ENCODE measurements at regions not wholly inside any gene's neighbourhood (a gene's known extent, or its start where the extent isn't known, plus 50 kb on each side); places are given as distances from the start of the nearest gene placed in this dataset.

DNA sequence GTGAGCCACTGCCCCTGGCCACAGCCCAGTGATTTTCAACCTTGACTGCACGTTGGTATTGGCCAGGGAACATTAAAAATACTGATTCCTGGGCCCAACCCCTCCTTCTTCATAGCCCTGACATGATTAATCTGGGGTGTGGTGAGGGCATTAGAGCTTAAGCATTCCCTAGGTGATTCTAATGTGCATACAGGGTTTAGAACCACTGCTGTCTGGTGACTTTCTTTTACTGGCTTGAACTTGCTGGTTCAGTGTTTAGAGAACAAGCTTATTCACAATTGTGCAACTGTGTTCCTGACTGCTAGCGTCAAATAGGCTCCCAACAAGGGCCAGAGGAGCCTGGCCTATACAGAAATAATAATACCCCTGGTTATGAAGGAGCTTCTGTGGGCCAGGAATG lies 488.8 kb upstream of the CCDC196 start:
- TF ChIP-seq CTCF (IDR thresholded peaks at IDR 0.05) (no peak), POLR2A (IDR thresholded peaks at IDR 0.05) (no peak)

All from body of pancreas (tissue), 4 donors.